HuH-7 (cell line): ENCODE measurements at regions not wholly inside any gene's neighbourhood (a gene's known extent, or its start where the extent isn't known, plus 50 kb on each side); places are given as distances from the start of the nearest gene placed in this dataset.
A peak's percentile ranks its signal among the peaks of the same experiment; 100 is the strongest.
"Not testable (repeated sequence)": the region's sequence is repeated elsewhere in the genome, so short reads cannot be mapped to it uniquely, and the experiment has no call there.

Source experiments
- DNase-seq: peaks from one replicate; pipeline ENCODE4 v3.0.0; 2011; ENCODE audit warnings: low spot score

DNA sequence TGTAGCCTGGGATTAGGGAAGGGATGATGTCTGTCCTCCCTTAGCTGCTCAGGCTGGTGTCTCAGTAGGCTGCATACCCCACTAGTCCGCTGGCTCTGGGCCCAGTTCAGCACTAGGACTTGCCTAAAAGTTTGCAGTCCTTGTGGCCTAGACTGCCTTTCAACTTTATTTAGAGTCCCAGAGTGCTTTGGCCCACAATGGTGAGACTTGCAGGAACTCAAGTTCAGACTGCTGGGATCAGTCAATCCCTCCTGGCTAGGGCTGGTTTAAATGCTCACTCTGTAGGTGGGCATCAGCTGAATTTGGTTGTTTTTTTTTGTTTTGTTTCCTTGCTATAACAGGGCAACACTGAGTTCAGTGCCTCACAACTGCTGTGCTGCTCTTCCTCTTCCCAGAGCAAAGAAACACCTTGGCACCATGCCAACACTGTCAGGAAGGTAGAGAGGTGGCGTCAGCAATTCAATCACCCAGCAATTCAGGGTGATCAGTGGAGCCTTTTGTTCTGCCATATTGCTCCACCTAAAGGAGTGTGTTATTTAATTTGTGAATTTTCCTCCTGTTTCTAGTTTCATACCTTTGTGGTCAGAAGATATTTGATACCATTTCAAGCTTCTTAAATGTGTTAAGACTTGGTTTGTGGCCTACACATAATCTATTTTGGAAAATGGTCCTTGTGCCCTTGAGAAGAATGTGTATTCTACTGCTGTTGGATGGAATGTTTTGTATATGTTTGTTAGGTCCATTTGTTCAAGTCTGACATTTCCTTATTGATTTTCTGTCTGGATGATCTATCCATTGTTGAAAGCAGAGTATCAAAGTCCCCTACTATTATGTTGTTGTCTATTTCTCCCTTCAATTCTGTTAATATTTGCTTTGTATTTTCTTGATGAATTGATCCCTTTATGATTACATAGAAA lies 284.0 kb upstream of the PMFBP1 start:
- DNase-seq = no peak

DNA sequence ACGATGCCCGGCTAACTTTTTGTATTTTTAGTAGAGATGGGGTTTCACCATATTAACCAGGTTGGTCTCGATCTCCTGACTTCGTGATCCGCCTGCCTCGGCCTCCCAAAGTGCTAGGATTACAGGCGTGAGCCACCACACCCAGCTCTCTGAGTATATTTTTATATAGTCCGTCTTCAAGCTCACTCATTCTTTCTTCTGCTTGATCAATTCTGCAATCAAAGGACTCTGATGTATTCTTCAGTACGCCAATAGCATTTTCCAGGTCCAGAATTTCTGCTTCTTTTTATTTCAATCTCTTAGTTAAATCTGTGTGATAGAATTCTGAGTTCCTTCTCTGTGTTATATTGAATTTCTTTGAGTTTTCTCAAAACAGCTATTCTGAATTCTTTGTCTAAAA lies 281.9 kb upstream of the PMFBP1 start:
- DNase-seq = not testable (repeated sequence)

DNA sequence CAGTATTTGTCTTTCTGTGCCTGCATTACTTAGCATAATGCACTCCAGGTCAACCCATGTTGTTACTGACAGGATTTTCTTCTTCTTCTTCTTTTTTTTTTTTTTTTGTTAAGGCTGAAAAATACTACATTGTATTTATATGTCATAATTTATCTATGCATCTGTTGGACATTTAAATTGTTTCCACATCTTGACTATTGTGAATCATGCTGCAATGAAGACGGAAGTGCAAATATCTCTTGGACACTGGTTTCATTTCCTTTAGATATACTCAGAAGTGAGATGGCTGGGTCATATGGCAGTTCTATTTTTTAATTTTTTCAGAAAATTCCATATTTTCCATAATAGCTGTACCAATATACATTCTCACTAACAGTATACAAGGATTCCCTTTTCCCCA lies 272.7 kb upstream of the PMFBP1 start:
- DNase-seq = no peak

- DNase-seq = no peak
Observed at GRCh38 chr16:72443809-72444208, 271.9 kb upstream of the PMFBP1 start.

GRCh38 chr16:72442385-72443158 lies 270.6 kb upstream of the PMFBP1 start:
- DNase-seq = peak; percentile 12

- no peak for DNase-seq
Observed at GRCh38 chr16:72437891-72438290, 265.9 kb upstream of the PMFBP1 start.

DNA sequence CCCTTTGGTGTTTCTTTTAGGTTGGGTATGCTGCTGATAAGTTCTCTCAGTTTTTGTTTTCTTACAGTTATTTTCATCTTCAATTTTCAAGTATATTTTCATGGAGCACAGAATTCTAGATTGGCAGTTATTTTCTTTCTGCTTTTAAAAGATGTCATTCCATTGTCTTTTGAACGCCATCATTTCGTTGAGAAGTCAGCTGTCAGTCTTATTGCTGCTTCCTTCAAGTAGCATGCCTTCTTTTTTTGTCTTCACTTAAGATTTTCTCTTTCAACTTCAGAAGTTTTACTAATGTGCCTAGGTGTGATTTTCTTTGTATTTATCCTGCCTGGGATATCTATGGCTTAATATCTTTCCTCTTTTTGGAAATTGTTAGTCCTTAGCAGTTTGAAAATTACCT lies 262.2 kb upstream of the PMFBP1 start:
- no peak for DNase-seq

DNA sequence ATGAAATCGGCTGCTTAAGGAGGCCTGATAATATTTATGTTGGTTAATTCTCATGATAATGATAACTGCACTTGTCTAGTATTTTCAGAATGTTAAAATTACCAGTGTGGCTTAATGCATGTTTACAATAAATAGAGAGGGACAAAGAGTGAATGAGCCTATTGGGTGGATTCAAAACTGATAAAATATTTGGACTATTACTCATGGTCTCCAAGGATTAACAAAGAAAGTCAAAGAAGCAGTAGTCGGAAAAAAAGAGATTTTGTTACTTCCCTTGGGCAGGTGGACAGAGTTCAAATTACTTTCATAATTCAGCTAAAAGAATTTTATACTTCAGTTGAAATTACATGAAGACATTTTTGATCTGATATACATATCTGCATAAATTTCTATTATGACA lies 258.2 kb upstream of the PMFBP1 start:
- no peak for DNase-seq

GRCh38 chr16:72429671-72430081 lies 257.7 kb upstream of the PMFBP1 start:
- DNase-seq = no peak

DNA sequence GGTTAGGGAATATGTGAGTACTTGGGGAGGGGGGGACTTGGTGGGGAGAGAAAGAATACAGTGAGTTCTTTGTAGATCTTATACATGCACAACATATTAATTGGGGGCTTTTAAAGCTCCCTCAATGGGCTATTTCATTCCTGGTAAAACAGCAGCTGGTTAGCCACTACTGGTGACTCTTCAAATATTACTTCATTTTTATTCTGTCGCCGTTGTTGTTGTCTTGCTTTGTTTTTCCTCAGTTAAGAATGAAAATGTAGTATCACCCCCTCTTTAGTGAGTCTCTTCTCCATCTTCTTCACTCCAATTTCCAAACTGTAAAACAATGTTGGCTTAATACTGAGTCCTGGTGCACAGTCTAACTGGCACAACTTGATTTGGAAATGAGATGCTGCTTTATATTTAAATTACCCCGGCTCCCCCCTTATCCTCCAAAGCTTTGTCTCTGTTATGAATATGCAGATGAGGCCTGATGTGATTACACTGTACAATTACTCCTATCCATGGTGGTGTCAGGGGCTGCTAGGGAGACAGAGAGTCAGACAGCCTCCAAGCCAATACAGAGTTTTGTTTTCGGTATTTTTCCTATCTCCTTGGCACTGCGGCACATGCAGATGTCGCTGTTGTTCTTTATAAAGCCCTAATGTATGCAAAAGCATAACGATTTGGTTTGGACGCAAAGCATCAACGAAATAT lies 256.9 kb upstream of the PMFBP1 start:
- no peak for DNase-seq

GRCh38 chr16:72427783-72428331 lies 255.9 kb upstream of the PMFBP1 start:
- no peak for DNase-seq

DNA sequence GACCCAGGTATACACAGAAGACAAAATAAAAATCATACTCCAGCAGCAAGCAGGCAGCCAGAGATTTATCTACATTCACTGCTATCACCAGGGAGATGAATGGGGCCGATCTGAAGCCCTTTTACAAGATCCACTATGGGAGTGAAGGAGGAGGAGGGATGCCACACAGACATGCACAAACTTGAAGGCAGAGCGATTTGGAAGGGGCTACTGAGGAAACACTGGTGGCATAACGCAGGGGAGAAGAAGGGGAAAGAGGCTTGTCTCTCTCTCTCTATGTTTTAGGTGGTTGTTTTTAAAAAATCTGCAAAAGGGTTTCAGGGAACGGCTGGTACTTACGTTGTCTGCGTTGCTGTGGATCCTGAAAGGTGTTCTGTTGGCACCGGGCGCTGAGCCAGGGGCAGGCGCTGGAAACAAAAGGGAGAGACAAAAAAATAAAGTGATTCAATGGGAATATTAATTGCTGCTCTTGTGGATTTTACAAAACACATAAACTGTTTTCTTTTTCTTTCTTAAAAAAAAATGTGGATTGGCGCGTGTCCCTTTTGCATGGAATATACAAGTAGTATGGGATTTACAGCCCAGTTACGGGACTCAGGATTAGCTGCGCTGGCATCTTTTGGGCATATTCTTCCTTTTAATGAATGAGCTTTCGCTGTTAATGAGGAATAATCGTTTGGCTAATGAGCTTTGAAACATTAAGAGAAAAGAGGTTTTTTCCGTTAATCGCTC lies 255.3 kb upstream of the PMFBP1 start:
- DNase-seq = no peak

DNA sequence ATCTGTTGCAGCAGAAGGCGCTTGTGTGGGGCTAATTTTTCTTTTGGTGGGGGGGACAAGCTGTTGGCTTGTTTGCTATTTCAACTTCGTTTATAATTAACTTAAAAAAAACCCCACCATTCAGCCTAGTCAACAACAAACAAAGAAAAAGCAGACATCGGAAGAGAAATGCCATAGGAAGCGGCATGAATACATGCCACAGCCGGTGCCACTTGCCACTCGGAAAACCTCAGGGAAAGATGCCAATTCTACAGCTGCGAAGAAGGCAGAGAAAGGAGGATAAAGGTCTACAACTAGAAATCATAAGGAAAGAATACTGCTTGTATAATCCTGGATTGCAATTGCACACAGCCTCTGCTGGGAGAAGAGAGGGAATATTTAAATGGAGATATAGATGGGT lies 254.4 kb upstream of the PMFBP1 start:
- DNase-seq = no peak

- no peak for DNase-seq
Observed at GRCh38 chr16:72425571-72426341, 253.8 kb upstream of the PMFBP1 start.

- no peak for DNase-seq
Observed at GRCh38 chr16:72424757-72425156, 252.8 kb upstream of the PMFBP1 start.

DNA sequence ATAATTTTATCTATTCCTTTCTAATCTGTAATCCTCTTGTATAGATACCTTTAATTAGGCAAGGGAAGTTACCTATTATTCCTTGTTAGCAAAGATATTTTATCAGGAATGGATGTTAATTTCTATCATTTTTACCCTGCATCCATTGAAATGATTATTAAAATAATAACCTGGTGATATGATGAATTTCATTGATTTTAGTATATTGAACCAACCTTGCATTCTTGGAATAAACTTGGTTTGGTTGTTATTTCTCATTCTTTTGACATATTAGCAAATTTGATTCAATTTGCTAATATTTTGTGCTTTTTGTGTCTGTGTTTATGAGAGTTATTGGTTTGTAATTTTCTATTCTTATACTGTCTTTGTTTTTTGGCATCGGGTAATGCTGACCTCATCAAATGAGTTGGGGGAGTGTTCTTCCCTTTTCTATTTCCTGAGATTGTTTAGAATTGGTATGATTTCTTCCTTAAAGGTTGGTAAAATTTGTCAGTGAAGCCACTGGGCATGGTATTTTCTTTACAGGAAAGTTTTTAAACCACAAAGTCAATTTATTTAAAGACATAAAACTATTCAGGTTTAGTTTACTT lies 250.4 kb upstream of the PMFBP1 start:
- no peak for DNase-seq

DNA sequence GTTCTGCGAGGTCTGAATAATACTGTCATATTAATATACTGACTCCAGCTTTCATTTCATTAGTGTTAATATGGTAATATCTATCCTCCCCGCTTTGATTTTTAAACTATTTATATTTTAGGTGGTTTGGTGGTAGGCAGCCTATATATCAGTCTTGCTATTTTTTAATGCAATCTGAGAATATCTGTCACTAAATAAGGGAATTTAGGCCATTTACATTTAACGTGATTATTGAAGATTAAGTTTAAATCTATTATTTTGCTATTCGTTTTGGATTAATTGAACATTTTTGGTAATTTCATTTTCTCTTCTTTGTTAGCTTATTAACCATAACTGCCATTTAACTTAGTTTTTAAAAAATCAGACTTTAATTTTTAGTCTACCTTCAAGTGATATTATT lies 247.7 kb upstream of the PMFBP1 start:
- no peak for DNase-seq

DNA sequence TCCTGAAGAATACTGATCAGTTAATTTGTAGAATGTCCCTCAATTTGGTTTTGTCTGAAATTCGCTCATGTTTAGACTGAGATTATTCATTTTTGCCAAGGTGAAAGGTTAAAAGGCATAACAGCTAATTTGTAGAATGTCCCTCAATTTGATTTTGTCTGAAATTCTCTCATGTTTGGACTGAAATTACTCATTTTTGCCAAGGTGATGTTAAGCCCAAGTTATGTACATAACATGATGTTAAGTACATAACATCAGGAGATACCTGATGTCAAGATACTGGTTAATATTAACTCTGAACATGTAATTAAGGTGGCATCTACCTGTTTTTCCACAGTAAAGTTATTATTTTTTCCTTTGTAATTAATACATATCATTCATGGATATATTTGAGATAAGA lies 243.4 kb upstream of the PMFBP1 start:
- DNase-seq = no peak

GRCh38 chr16:72410492-72410891 lies 238.5 kb upstream of the PMFBP1 start:
- no peak for DNase-seq

DNA sequence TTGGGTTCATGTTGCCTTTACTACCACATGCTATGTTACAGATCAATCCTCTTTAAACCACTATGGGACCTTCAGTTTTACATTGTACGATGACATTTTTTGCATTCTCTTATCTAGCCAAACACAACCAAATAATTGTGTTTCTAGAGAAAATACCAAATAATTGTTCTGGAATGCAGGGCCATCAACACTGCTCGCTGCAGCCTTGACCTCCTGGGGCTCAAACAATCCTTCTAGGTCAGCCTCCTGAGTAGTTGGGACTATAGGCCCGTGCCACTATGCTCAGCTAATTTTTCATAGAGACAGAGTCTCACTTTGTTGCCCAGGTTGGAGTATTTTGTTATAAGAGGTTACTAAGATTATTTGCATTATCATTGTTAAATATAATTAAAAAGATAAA lies 237.5 kb upstream of the PMFBP1 start:
- DNase-seq = no peak

DNA sequence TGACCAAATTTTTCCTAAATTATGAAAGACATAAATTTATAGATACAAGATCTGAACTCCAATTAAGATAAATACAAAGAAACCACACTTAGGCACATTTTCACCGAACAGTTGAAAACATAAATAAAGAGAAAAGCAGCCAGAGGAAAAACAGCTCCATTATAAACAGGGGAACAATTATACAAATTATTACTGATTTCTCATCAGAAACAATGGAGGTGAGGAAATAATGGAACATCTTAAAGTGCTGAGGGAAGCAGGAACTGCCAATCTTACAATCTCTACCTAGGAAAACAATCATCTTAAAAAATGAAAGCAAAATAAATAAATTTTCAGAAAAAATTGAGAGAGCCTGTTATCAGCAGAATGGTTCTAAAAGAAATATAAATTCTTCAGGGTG lies 234.4 kb upstream of the PMFBP1 start:
- DNase-seq = no peak
